Tibial nerve (tissue), 4 donors: ENCODE measurements at regions not wholly inside any gene's neighbourhood (a gene's known extent, or its start where the extent isn't known, plus 50 kb on each side); places are given as distances from the start of the nearest gene placed in this dataset.

Source experiments
- CTCF ChIP-seq, 5 experiments: fragments of 200-600 bp in 3 of 5; fragments of 450-650 bp in 2 of 5; sonication (generic) in 3 of 5; IDR thresholded peaks; one replicate each; pipeline ENCODE4 v1.5.1; 2016 to 2019; ENCODE audit warnings: antibody characterized with exemption in 5 of 5, mild to moderate bottlenecking in 3 of 5, moderate library complexity in 2 of 5
- EP300 ChIP-seq, 2 donors: sonication (generic); formaldehyde crosslinking; IDR thresholded peaks; one replicate each; pipeline ENCODE4 v1.6.1; 2017; ENCODE audit warnings: antibody characterized with exemption in 2 of 2, mild to moderate bottlenecking in 1 of 2

- TF ChIP-seq EP300 (IDR thresholded peaks at IDR 0.05) = no peak
- peak; percentile 16 to 55 (median 44) for TF ChIP-seq CTCF (IDR thresholded peaks at IDR 0.05)
Measured at GRCh38 chr3:75192146-75192616, 471.9 kb upstream of the FRG2C start.
